Pons (tissue), 1 donor: ENCODE measurements at regions not wholly inside any gene's neighbourhood (a gene's known extent, or its start where the extent isn't known, plus 50 kb on each side); places are given as distances from the start of the nearest gene placed in this dataset.

ENCODE experiments used
- DNase-seq: peaks from one replicate; pipeline ENCODE4 v3.0.0-alpha.2; 2016; ENCODE audit warnings: low spot score

DNA sequence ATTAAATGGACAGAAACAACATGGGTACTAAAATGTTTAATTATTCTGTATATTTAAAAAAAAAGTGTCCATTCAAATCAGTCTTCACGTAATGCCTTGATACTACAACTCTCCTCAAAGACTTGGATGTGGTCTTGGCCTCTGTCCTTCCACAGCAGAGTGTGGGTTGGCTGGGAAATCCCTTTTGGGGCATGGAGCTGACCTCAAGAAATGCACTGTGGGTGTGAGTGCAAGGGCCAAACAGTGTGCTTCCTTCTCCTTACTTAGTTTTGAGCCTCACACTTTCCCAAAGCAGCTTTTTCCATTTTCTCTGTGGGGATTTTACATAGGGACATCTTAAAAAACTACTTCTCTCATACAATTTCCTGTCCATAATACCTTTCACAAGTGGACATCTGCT lies 607.4 kb downstream of the EFNB2 start:
- no peak for DNase-seq

DNA sequence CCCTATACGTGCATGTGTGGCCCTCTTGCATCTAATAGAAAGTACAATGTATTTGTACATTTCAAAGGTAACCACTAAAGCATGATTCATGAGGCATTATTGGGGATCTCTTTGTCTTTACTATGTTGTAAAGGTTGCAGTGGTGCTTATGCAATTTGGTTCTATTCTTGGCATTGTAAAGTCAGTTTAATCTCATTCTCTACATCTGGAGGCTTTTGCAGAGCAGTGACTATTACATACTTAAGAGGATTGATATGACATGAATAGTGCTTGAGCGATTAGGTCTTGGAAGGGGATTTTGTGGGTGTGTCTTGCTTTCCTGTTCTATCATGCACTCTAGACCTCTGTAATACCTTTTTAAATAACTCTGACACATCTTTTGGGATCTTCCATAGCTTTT lies 610.0 kb downstream of the EFNB2 start:
- DNase-seq = no peak

DNA sequence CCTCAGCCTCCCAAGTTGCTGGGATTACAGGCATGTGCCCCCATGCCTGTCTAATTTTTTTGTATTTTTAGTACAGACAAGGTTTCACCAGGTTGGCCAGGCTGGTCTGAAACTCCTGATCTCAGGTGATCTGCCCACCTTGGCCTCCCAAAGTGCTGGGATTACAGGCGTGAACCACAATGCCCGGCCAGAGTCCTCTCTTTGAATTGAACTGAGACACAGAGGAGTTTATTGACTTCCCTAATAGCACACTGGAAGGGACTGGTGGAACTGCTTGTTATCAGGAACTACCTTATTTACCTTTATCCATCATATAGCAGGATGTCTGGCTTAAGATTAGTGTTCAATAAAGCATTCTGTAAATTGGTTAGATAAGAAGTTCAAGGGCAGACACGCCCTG lies 613.8 kb downstream of the EFNB2 start:
- no peak for DNase-seq

DNA sequence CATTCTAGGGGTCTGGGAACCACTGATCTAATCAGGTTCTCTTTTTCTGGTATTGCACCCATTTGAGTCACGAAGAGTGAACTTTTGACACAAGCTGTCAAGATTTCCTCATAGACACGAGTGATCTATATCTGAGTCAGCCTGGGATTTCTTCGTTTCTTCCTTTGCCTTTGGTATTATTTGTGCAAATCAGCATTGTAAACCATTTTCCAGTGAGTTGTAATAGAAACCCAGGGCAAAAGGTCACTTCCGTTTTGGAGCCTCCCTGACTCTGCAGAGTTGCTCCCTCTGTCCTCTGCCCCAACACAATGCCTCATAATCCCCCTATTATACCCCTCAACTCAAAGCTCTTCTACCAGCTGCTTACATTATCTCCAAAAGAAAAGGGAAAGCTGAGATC lies 615.1 kb downstream of the EFNB2 start:
- no peak for DNase-seq

DNA sequence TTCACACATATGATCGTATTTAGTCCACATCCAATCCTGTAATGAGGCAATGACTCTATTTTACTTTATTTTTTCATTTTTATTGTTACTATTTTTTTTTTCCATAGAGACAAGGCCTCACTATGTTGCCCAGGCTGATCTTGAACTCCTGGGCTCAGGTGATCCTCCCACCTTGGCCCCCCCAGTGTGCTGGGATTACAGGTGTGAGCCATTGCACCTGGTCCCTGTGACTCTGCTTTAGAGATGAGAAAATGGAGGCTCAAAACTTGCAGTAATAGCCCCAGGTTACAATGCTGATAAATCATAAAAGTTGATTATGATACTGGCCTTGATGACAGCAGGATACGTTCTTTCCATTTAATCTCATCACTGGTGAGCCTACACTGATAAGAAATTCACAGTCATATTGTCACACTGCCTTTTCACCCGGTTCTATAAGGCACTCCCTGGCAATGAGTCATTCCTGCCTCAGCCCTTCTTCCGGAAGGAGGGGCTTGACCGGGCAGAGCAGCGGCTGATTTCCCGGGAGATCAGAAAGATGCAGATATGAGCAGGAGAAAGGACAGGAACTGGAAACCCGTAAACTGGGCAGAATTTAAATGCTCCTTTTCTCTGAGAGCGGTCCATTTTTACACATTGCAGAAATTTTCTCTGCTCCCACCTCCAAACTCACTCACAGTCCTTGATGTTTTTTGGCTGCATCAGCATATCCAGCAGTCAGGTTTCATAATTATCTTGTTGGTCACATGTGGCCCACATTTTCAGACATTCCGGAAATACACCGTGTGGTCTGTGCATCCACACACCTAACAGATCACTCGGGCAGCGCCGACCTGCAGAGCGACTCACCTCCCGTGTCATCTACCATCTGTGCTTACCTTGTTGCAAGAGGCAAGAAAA lies 616.4 kb downstream of the EFNB2 start:
- no peak for DNase-seq

DNA sequence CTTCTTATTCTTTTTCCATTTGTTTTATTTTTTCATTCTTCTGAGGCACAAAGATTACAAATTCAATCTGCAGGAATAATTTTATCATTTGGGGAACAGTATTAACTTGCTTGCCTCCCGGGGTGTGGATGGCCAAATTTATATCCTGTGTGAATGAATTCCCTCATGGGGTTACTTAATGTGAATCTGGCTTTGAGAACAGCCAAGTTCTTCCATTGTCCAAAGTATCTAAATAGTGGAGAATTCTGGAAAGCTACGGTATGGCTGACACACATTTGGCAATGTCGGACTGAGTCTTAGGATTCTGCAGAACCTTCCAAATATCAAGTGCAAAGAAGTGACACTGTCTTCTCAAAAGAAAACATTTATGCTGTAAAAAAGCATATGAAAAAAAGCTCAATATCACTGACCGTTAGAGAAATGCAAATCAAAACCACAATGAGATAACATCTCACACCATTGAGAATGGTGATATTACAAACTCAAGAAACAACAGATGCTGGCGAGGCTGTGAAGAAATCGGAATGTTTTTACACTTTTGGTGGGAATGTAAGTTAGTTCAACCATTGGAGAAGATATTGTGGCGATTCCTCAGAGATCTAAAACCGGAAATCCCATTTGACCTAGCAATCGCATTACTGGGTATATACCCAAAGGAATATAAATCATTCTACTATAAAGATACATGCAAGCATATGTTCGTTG lies 620.2 kb downstream of the EFNB2 start:
- DNase-seq = no peak

DNA sequence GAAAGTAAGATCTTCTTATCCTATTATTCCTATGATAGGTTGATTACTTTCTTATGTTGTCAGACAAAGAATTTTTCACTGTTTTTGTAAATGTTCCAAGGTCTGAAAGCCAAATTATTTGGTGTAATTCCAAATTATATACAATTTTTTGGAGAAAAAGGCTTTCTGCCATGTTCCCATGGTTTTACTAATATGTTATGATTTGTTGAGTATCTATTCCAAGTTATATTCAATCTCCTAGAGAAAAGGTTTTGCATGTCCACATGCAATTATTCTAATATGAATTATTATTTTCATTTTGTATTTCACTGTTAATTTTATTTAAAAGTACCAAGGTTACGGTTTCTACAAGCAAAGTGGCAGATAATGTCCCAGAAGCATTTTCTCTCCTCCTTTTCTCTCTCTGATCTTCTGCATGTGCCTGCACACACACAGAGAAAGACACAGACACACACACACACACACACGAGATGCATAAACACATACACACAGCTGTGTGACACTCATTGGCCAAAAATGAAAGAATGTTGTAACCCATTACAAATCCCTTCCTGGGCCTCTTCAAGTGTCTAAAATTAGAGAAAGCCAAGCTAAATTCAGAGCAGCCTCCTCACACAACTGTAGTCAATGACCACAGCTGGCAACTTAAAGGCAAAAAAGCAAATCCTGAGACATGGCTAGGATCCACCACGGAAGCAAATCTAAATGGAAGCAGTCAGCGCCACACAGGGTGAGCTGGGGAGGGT lies 621.0 kb downstream of the EFNB2 start:
- no peak for DNase-seq

DNA sequence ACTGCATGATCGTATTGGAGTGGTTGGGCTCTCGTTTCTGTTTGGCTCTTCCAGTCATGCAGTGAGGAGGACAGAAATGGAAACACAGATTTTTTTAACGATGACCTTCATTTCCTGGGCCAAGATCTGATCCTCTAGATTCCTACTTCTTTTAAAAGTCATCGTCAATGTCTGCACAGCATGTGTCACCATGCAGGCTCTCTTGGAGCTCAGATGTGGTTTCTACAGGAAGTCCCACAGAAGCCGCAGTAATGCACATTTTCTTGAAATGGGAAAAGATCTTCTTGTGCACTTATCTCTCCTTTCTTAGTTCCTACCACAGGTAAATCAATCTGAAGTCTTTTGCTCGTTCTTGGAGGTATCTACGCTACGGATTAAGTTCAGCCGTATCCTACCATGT lies 626.9 kb downstream of the EFNB2 start:
- no peak for DNase-seq

DNA sequence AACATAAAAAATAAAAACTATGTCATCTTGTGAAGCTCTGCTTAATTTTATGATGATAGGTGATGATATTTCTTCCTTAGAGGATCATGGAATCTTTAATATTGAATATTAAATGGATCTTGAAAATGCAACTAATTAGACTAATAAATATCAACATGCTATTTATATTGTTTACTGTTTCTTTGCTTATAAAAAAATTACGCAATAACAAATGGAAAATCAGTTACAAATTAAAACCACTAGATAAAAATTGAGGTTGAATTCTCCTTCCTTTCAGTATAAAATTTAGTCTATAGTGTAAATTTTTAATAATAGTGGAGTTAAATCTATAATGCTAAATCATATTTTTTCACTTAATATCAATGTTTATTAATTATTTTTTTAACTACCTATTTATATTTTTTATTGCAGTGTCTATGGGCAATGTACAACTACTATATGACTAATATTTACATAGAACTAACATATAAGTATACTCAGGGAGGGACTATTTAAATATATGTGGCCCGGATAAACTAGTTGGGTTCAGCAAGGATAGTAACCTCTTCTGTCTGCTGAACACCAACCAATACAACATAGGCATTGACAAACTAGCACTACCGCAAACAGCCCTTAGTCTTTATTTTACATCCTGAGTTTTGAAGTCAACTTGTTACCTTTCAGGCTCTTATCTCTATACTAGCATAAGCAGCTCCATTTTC lies 628.0 kb downstream of the EFNB2 start:
- DNase-seq = no peak

DNA sequence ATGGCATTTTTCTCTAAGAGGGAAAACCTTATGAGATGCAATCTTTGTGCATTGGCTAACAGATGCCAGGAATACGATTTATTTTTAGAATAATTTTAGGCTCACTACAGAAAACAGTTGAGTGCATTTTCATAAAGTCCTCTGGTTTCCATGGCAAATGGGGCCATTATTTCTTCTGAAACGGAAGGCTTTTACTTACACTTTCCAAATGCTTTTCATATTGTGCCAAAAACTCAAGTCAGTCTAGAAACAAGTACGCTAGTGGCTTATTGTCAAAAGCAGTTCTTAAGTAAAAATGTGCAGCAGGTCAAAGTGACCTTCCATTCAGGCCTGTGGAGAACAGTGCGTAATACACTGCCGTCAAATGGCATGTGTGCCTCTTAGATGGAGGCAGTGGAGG lies 628.7 kb downstream of the EFNB2 start:
- peak; percentile 46 for DNase-seq

DNA sequence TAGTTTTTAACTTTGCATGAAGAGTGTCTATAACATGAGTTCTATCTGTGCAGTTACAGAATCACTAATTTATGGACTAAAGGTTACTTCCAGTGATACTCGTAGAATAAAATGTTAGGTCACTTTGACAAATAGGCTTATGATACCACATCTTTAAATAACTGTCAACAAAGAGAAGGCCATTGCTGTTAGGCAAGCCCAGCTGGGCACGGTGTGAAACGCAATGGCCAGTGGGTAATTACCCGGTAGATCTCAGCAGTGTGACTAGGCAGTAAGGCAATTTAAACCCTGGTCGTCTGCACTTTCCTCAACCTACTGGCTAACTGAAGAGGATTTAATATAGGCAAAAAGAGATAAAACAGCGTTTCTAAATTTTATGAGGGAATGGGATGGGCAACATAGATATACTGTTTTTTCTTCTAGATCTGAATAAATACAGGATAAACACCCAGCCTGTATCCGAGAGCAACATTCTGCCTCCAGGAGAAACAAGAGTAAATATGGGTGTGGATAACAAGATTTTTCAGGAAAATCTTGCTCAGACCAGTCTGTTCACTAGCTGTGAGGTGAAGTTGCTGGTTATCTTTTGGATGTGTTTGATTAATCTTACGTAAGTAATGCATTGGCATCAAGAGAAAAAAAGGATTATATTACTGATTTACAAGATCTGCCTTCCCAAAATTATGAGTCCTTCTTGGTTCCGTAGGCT lies 631.3 kb downstream of the EFNB2 start:
- no peak for DNase-seq

DNA sequence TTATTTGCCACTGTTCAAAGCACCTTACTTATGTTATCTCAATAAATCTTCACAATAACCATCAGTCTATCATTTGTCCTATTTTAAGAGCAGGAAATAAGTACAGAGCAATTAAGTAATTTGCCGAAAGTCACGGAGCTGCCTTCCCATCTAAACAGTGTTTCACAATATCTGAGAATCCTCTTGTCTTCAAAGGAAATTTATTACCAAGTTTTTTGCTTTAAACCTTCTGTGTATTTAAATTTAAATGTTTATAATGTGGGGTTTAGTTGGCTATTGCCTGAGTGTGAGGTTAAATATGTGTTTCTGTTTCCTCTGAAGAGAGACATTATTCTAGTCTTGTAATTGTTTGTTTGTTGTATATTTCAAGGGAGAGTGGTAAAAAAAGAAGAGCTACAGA lies 633.1 kb downstream of the EFNB2 start:
- no peak for DNase-seq

DNA sequence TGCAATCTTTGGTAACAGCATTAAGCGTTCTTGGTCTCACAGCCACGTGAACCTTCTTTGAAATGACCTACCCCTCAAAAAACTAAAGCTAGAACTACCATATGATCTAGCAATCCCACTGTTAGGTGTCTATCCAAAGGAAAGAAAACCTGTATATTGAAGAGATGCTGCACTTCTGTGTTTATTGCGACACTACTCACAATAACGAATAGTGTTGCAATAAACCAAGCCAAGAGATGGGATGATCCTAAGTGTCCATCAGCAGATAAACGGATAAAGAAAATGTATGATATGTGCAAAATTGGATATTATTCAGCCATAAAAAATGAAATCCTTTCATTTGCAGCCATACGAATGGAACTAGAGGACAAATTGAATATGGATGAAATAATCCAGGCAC lies 637.9 kb downstream of the EFNB2 start:
- no peak for DNase-seq

DNA sequence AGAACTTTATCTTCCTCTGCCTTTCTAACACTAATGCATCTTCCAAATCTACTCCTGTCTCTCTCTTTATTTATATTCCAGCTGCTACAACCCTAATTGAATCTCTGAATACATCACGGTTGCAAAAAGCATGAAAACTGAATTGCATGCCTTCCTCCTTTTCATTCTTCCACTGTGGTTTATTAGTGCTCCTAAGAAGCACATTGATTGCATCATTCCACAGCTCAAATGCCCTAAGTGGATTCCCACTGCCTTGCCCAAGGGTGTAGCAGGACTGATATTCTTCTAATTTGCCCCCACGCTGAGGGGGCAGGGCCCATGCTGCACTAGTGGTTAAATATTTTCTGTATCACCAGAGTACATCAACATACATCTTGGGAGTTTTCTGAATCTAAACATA lies 640.8 kb downstream of the EFNB2 start:
- no peak for DNase-seq

DNA sequence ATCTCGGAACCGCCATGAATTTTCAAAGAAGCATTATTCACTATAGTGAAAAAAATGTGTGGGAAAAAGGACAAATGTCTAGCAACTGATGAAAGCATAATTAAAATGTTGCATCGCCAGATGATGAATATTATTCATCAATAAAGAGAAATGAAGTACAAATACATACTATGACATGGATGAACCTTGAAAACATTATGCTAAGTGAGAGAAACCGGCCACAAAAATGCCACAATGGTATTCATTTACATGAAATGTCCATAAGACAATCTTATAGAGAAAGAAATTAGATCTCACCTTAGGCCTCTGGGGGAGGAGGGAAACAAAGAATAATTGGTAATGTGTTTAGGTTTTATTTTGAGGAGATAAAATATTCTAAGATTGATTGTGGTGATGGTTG lies 645.0 kb downstream of the EFNB2 start:
- DNase-seq = no peak

DNA sequence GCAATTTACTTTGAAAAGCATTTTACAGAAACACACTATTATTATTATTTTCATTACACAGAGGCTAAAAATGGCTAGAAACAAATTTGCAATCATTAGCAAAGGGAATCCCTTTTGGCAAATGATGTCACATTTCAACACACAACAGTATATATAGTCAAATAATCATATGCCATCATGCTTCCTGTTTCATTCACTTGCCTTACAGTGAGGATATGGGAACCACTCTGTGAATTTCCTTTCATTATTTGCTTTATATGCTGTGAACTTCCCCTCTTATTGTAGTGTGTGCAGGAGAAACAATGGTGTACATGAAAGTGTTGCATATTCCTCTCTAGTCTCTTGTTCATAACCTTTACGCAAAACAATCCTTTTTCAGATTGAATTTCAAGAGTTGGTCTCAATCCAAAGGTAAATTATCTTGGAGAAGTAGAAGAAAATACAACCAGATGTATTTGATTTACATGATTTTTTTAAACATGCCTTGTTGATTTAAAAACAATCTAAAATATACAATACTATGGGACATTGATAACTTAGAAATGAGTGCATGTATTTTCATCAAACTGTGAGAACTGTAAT lies 657.3 kb downstream of the EFNB2 start:
- no peak for DNase-seq

DNA sequence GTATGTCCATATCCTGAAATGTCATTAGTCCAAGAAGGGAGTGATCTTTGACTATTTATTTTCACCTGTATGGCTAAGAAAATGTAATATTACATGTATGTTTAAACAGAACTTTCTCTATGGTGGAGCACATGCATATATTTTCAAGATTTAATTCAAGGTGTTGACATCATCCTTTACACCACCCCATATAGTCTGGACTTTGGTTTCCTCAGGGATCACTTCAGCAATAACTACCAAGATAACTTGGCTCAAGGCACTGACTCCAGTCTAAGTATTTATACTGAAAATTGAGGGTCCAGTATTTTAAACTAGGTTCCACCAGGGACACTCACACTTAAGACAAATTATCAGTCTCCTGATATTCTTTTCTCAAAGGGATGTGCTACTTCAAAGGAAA lies 660.6 kb downstream of the EFNB2 start:
- no peak for DNase-seq

DNA sequence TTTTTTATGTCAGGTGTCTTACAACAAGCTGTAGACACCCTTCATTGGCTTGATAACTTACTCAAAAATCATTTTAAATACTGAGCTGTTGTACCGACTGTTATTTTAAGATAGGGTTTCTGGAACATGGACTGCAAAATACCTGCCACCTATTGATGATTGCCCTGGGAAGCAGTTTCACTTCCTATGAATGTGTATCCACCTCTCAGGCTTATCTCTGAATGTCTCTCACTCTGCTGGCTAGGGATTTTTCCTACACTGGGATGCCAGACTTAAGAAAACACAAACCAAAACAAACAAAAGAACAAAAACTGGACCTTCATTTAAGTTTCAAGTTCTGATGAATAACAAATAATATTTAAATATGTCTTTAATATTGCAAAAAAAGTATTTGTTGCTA lies 663.7 kb downstream of the EFNB2 start:
- DNase-seq = no peak

DNA sequence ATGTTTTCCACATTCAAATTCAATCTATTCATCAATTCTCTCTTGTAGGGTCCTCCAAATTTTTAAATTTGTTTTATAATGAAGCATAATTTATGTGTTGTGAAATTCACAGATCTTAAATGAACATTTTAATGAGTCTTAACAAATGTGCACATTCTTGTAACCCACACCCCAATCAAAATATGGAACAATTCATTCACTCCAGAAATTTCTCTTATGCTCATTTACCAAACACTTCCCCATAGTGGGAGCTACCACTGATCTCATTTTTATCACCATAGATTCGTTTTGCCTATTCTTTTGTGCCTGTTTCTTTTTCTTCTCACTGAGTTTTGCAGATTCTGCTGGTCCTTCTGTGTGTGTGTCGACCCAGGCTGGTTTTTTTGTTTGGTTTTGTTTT lies 664.1 kb downstream of the EFNB2 start:
- DNase-seq = no peak

DNA sequence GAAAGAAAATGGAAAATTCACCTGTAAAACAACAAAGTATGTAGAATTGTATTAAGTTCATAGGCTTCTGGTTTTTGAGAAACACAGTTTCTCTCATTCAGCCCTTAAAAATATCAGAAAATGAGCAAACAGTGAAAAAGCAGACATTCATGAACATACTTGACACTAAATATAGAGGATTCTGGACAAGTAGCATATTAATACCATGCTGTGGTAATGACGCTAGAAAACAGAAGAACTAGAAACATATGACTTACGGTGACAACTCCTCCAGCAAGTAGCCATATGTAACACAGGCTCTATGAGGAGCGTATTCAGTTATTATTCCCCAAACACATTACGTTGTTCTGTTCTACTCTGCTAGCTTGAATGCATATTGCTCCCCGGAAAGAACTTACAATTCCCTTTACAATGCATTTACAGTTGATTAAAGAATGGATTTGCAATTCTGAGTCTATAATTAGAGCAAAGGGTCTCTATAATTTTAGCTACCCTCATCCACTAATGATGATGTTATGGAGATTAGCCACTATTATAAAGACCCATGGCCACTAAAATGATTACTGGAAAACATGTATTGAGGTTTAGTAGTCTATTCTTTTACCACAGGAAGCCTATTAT lies 672.1 kb downstream of the EFNB2 start:
- DNase-seq = no peak

DNA sequence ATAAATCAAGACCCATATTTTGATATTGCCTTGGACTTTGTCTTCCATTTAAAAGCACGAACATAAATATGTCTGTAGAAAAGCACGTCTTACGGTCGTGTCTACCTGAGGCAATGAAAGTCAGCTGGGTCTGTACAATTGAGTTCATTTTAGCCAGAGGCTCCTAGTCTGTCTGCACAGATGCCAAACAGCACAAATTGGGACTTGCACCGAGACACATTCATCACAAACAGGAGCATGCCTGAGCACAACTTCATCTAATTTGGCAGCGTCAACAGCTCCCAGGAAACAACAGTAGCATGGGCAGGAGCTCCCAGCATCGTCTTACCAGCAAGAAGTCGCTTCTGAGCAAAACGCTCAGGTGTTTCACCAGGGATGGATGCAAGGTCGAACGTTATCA lies 687.0 kb downstream of the EFNB2 start:
- DNase-seq = peak; percentile 19
